Type B pancreatic cell (in vitro differentiated cells): ENCODE measurements at regions not wholly inside any gene's neighbourhood (a gene's known extent, or its start where the extent isn't known, plus 50 kb on each side); places are given as distances from the start of the nearest gene placed in this dataset.

Experiments used
- DNase-seq: peaks from one replicate; pipeline ENCODE4 v3.0.0; 2021; ENCODE audit warnings: mixed read lengths; ENCODE audit not compliant: unreplicated experiment; ENCODE audit errors: extremely low spot score
- H3K27ac Mint-ChIP-seq: 2 replicates; pipeline ENCODE4 v1.8.0; 2021; ENCODE audit warnings: mild to moderate bottlenecking, mixed read lengths
- H3K27me3 Mint-ChIP-seq: 2 replicates; pipeline ENCODE4 v1.8.0; 2021; ENCODE audit warnings: mixed read lengths
- H3K36me3 Mint-ChIP-seq: 2 replicates; pipeline ENCODE4 v1.8.0; 2021; ENCODE audit warnings: mixed read lengths
- H3K4me1 Mint-ChIP-seq: one replicate; pipeline ENCODE4 v1.8.0; 2021; ENCODE audit warnings: mixed read lengths; ENCODE audit not compliant: unreplicated experiment
- H3K4me3 Mint-ChIP-seq: 2 replicates; pipeline ENCODE4 v1.8.0; 2021; ENCODE audit warnings: mild to moderate bottlenecking, mixed read lengths
- H3K9me3 Mint-ChIP-seq: 2 replicates; pipeline ENCODE4 v1.8.0; 2021; ENCODE audit warnings: mixed read lengths
- CTCF ChIP-seq: fragments of 200-600 bp; sonication (generic); conservative IDR thresholded peaks from 2 replicates; pipeline ENCODE4 v1.5.0; 2021; ENCODE audit warnings: antibody characterized with exemption, mild to moderate bottlenecking

DNA sequence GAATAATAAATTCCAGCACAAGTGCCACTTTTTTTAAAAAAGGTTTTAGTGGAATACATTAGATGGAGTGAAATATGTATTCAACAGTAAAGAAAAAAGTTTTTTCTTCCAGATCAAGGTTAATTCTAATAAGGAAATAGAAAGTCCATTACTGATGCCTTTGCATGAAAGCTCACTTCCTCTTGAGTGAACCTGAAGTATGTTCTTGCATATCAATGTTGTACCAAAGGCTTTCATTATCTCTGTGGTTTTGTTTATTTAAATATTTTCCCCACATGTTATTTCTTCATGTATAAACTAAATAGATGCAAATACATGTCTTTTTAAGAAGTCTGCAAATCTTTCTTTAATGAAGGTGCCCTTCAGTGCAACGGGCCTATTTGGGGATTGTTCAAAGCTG lies 307.9 kb downstream of the C4orf33 start:
- TF ChIP-seq CTCF: no peak
- H3K36me3 Mint-ChIP-seq: no peaks in the 10 kb centered on the region
- H3K9me3 Mint-ChIP-seq: peaks cover 9% of the 10 kb centered on the region
- no peaks in the 10 kb centered on the region for H3K4me1 Mint-ChIP-seq
- DNase-seq: no peak
- peaks cover 3% of the 10 kb centered on the region for H3K27me3 Mint-ChIP-seq
- H3K4me3 Mint-ChIP-seq: no peak overlapping the region
- no peak overlapping the region for H3K27ac Mint-ChIP-seq

GRCh38 chr4:129410115-129410514 lies 314.2 kb downstream of the C4orf33 start:
- Mint-ChIP-seq H3K36me3 (no peaks in the 10 kb centered on the region), H3K27ac (no peak overlapping the region), H3K27me3 (peaks cover 3% of the 10 kb centered on the region), H3K4me1 (no peaks in the 10 kb centered on the region), H3K4me3 (no peak overlapping the region), H3K9me3 (no peaks in the 10 kb centered on the region)
- TF ChIP-seq CTCF: no peak
- DNase-seq: no peak

- Mint-ChIP-seq H3K4me1 (no peaks in the 10 kb centered on the region), H3K4me3 (no peak overlapping the region), H3K27me3 (peaks cover 2% of the 10 kb centered on the region), H3K36me3 (no peaks in the 10 kb centered on the region), H3K27ac (no peak overlapping the region), H3K9me3 (no peaks in the 10 kb centered on the region)
- no peak for DNase-seq
- TF ChIP-seq CTCF: no peak
These were observed 319.1 kb downstream of the C4orf33 start for GRCh38 chr4:129415004-129415403.

DNA sequence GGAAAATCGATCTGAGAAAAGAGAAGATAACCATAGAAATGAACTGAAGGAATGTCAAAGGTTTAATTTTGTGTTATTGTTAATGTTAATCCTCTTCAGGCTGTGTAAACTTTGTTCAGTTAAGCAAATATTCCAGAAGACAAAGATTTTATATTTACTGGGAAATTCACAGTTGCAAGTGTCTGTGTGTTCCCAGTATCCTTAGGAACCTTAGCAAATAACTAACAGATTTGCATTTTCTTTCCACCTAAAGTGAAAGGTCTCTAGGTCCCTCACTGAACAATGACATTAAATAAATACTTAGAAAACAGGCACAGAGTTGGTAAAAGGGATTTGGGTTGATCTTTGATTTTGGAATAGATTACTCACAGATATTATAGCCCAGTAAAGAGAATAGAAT lies 324.7 kb downstream of the C4orf33 start:
- H3K27me3 Mint-ChIP-seq: peaks cover 2% of the 10 kb centered on the region

GRCh38 chr4:129422277-129422676 lies 326.3 kb downstream of the C4orf33 start:
- no peaks in the 10 kb centered on the region for H3K36me3 Mint-ChIP-seq
- no peak for TF ChIP-seq CTCF
- peaks cover 2% of the 10 kb centered on the region for H3K27me3 Mint-ChIP-seq
- DNase-seq: no peak
- H3K27ac Mint-ChIP-seq: no peak overlapping the region
- H3K4me1 Mint-ChIP-seq: no peaks in the 10 kb centered on the region
- H3K4me3 Mint-ChIP-seq: no peak overlapping the region
- no peaks in the 10 kb centered on the region for H3K9me3 Mint-ChIP-seq

More for the DNA sequence above, 324.7 kb downstream of the C4orf33 start:
- TF ChIP-seq CTCF: no peak
- Mint-ChIP-seq H3K9me3 (no peaks in the 10 kb centered on the region), H3K4me3 (no peak overlapping the region), H3K36me3 (no peaks in the 10 kb centered on the region), H3K27ac (no peak overlapping the region), H3K4me1 (no peaks in the 10 kb centered on the region)
- no peak for DNase-seq

DNA sequence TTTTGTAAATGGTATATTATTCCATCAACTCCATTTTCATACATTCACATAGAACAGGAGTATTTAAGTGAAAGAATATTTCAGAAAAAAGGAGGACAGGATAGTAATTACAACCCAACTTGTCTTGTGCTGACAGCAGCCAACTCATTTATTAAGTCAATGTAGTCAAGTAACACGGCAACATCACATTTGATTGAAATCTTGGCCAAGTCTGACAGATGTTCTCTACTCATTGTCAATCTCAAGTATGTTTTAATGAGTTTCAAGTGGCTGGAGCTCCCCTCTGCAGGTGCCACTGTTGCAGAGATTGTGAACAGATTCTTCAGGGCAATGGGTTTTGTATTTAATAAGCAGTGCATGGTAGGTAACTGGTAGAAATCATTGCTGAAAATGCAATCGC lies 332.5 kb downstream of the C4orf33 start:
- DNase-seq: no peak
- no peak overlapping the region for H3K4me3 Mint-ChIP-seq
- H3K9me3 Mint-ChIP-seq: no peaks in the 10 kb centered on the region
- H3K36me3 Mint-ChIP-seq: no peaks in the 10 kb centered on the region
- H3K27ac Mint-ChIP-seq: no peak overlapping the region
- peaks cover 7% of the 10 kb centered on the region for H3K27me3 Mint-ChIP-seq
- H3K4me1 Mint-ChIP-seq: peaks cover 5% of the 10 kb centered on the region
- no peak for TF ChIP-seq CTCF
